ENCODE measurements at regions not wholly inside any gene's neighbourhood (a gene's known extent, or its start where the extent isn't known, plus 50 kb on each side); places are given as distances from the start of the nearest gene placed in this dataset.

DNA sequence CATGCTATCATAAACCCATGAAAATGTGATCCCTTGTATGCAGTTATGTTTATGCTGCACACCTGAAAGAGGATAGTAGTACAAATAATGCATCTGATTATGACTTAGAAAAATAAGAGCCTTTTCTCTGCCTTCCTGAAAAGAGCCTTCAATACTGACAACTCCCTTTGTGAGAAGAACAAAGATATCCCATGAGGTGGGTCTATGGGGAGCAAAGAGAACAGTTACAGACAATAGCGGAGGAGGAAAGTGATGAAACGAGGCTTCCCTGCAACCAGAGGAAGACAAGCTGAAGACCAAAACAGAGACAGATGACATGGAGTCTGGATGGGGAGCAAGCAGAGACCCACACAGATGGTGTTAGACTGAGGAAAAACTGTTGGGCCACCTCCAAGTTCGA, 598.3 kb upstream of the PLXNA2 start:
- no peaks in the 10 kb centered on the region for H4K20me1 ChIP-seq (ENCODE audit: insufficient read depth, low read length)
- no peaks in the 10 kb centered on the region for H3K4me1 ChIP-seq (ENCODE audit: low read length)
- H3K27ac ChIP-seq (ENCODE audit: low read length): no peak overlapping the region
- H3K27me3 ChIP-seq (replicated peaks; ENCODE audit: insufficient read depth, low read length): no peaks in the 10 kb centered on the region
- H3F3A ChIP-seq (ENCODE audit: insufficient read depth, low read length): no peaks in the 10 kb centered on the region
- H3K4me3 ChIP-seq (ENCODE audit: low read length): no peak overlapping the region
- no peak overlapping the region for H3K4me2 ChIP-seq (ENCODE audit: low read depth, low read length)
- no peaks in the 10 kb centered on the region for H3K9me3 ChIP-seq (replicated peaks; ENCODE audit: insufficient read depth, low read length)
- DNase-seq: no peak
- no peaks in the 10 kb centered on the region for H3K36me3 ChIP-seq (replicated peaks; ENCODE audit: insufficient read depth, low read length)
- no peaks in the 10 kb centered on the region for H3K9me2 ChIP-seq (replicated peaks; ENCODE audit: insufficient read depth, low read length)
- H3K79me2 ChIP-seq (ENCODE audit: low read length): no peaks in the 10 kb centered on the region
- no peak overlapping the region for H2AFZ ChIP-seq (ENCODE audit: low read length)
- H3K9ac ChIP-seq (ENCODE audit: low read length): no peak overlapping the region
- TF ChIP-seq EZH2phosphoT487 (IDR thresholded peaks at IDR 0.05; ENCODE audit: low read length) (no peak), EZH2 (optimal IDR thresholded peaks at IDR 0.05; ENCODE audit: low read depth, low read length) (no peak)
- TF ChIP-seq, protein P1, sequence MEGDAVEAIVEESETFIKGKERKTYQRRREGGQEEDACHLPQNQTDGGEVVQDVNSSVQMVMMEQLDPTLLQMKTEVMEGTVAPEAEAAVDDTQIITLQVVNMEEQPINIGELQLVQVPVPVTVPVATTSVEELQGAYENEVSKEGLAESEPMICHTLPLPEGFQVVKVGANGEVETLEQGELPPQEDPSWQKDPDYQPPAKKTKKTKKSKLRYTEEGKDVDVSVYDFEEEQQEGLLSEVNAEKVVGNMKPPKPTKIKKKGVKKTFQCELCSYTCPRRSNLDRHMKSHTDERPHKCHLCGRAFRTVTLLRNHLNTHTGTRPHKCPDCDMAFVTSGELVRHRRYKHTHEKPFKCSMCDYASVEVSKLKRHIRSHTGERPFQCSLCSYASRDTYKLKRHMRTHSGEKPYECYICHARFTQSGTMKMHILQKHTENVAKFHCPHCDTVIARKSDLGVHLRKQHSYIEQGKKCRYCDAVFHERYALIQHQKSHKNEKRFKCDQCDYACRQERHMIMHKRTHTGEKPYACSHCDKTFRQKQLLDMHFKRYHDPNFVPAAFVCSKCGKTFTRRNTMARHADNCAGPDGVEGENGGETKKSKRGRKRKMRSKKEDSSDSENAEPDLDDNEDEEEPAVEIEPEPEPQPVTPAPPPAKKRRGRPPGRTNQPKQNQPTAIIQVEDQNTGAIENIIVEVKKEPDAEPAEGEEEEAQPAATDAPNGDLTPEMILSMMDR (IDR thresholded peaks at IDR 0.05; ENCODE audit: low read length): no peak

DNA sequence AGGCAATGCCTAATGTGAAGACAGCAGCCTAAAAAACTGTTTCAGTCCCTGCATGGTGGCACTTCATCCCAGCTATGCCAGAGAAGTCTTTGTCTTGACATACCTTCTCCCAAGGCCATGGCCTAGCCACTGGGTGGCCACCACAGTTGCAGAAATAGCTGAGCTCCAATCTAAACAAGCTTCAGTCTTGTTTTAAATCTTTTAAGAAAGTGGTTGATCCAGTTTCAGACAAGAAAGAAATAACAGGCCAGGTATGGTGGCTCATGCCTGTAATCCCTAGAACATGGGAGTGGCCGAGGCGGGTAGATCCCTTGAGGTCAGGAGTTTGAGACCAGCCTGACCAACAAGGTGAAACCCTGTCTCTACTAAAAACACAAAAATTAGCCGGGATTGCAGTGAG, 600.0 kb upstream of the PLXNA2 start:
- Histone ChIP-seq H2AFZ (ENCODE audit: low read length) (no peak overlapping the region), H3K9me2 (replicated peaks; ENCODE audit: insufficient read depth, low read length) (no peaks in the 10 kb centered on the region), H3K36me3 (replicated peaks; ENCODE audit: insufficient read depth, low read length) (no peaks in the 10 kb centered on the region), H3K27me3 (replicated peaks; ENCODE audit: insufficient read depth, low read length) (no peaks in the 10 kb centered on the region), H3K27ac (ENCODE audit: low read length) (no peak overlapping the region), H3K9ac (ENCODE audit: low read length) (no peak overlapping the region), H3K79me2 (ENCODE audit: low read length) (no peaks in the 10 kb centered on the region), H3K4me2 (ENCODE audit: low read depth, low read length) (no peak overlapping the region), H3K9me3 (replicated peaks; ENCODE audit: insufficient read depth, low read length) (no peaks in the 10 kb centered on the region), H4K20me1 (ENCODE audit: insufficient read depth, low read length) (no peaks in the 10 kb centered on the region), H3K4me3 (ENCODE audit: low read length) (no peak overlapping the region), H3F3A (ENCODE audit: insufficient read depth, low read length) (no peaks in the 10 kb centered on the region), H3K4me1 (ENCODE audit: low read length) (no peaks in the 10 kb centered on the region)
- TF ChIP-seq, protein P1 (IDR thresholded peaks at IDR 0.05; ENCODE audit: low read length): no peak
- DNase-seq: no peak

DNA sequence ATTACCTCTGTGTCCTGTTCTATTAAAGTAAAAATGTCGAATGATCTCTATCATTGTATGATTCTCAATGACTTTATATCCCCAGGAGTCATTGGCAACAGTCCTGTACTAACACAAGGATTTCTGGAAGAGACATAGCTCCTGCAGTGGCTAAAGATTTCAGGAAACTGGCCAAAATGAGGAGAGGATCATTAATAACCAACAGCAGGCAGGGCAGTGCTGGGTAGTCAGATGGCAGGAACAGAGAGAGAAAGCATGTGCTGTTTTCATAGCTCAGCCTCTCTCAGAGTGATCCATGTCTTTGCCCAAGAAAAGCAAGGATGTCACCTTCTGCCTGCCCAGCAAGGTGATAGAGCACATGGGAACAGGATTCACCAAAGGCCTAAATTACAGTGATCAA, 604.7 kb upstream of the PLXNA2 start:
- Histone ChIP-seq H3K79me2 (ENCODE audit: low read length) (no peaks in the 10 kb centered on the region), H3K9me2 (replicated peaks; ENCODE audit: insufficient read depth, low read length) (no peaks in the 10 kb centered on the region), H3K27ac (ENCODE audit: low read length) (no peak overlapping the region), H4K20me1 (ENCODE audit: insufficient read depth, low read length) (no peaks in the 10 kb centered on the region), H3K27me3 (replicated peaks; ENCODE audit: insufficient read depth, low read length) (no peaks in the 10 kb centered on the region), H3K4me1 (ENCODE audit: low read length) (peaks cover 7% of the 10 kb centered on the region), H3F3A (ENCODE audit: insufficient read depth, low read length) (no peaks in the 10 kb centered on the region), H3K9ac (ENCODE audit: low read length) (no peak overlapping the region), H3K36me3 (replicated peaks; ENCODE audit: insufficient read depth, low read length) (no peaks in the 10 kb centered on the region), H2AFZ (ENCODE audit: low read length) (no peak overlapping the region), H3K4me2 (ENCODE audit: low read depth, low read length) (no peak overlapping the region), H3K9me3 (replicated peaks; ENCODE audit: insufficient read depth, low read length) (no peaks in the 10 kb centered on the region), H3K4me3 (ENCODE audit: low read length) (no peak overlapping the region)
- DNase-seq: no peak
- no peak for TF ChIP-seq EZH2 (optimal IDR thresholded peaks at IDR 0.05; ENCODE audit: low read depth, low read length)
- no peak for TF ChIP-seq EZH2phosphoT487 (IDR thresholded peaks at IDR 0.05; ENCODE audit: low read length)
- TF ChIP-seq, protein P1 (IDR thresholded peaks at IDR 0.05; ENCODE audit: low read length): no peak

All from MM.1S (cell line).